ENCODE measurements at regions not wholly inside any gene's neighbourhood (a gene's known extent, or its start where the extent isn't known, plus 50 kb on each side); places are given as distances from the start of the nearest gene placed in this dataset.

GRCh38 chr2:449246-450067, 161.6 kb upstream of the ALKAL2 start:
- TF ChIP-seq CTCF (IDR thresholded peaks at IDR 0.05) (no peak), POLR2A (IDR thresholded peaks at IDR 0.05) (no peak)
